Spinal cord (tissue), 10 donors: ENCODE measurements at regions not wholly inside any gene's neighbourhood (a gene's known extent, or its start where the extent isn't known, plus 50 kb on each side); places are given as distances from the start of the nearest gene placed in this dataset. TPM values are rescaled to one million over a fixed set of nuclear protein-coding genes. Genes with fewer than 3 reads are reported as not detected.

Experiments
- DNase-seq, 6 donors: peaks; one replicate each; pipeline versions ENCODE4 v3.0.0 to v3.0.0-alpha.2; 2013 to 2015; ENCODE audit warnings: low spot score in 6 of 6, low read depth in 4 of 6
- H3K27ac ChIP-seq: one replicate; pipeline ENCODE4 v1.5.1; 2013; ENCODE audit warnings: low read depth, low read length, control low read depth
- H3K27me3 ChIP-seq: one replicate; pipeline ENCODE4 v1.6.1; 2013; ENCODE audit warnings: low read length; ENCODE audit not compliant: control insufficient read depth, insufficient read depth
- H3K36me3 ChIP-seq: one replicate; pipeline ENCODE4 v1.6.1; 2013; ENCODE audit warnings: low read length; ENCODE audit not compliant: control insufficient read depth, insufficient read depth
- H3K4me1 ChIP-seq: one replicate; pipeline ENCODE4 v1.6.1; 2013; ENCODE audit warnings: low read length; ENCODE audit not compliant: control insufficient read depth, insufficient read depth
- H3K4me3 ChIP-seq: one replicate; pipeline ENCODE4 v1.5.1; 2013; ENCODE audit warnings: low read depth, low read length, control low read depth
- H3K9me3 ChIP-seq: one replicate; pipeline ENCODE4 v1.6.1; 2013; ENCODE audit warnings: low read length; ENCODE audit not compliant: control insufficient read depth, insufficient read depth
- WGBS: methylation state at CpG from one replicate; pipeline ENCODE4 v1.1.5; 2013; ENCODE audit warnings: missing lambda C conversion rate; ENCODE audit not compliant: insufficient coverage; 5-methylcytosine and 5-hydroxymethylcytosine counted together
- small RNA-seq: library from RNA; depleted of rRNA; stranded (forward); fragments of <200 nt; gene quantifications from one replicate; pipeline ENCODE3, GENCODE V24; 2014; ENCODE audit warnings: low replicate concordance
- donor health status: healthy.

DNA sequence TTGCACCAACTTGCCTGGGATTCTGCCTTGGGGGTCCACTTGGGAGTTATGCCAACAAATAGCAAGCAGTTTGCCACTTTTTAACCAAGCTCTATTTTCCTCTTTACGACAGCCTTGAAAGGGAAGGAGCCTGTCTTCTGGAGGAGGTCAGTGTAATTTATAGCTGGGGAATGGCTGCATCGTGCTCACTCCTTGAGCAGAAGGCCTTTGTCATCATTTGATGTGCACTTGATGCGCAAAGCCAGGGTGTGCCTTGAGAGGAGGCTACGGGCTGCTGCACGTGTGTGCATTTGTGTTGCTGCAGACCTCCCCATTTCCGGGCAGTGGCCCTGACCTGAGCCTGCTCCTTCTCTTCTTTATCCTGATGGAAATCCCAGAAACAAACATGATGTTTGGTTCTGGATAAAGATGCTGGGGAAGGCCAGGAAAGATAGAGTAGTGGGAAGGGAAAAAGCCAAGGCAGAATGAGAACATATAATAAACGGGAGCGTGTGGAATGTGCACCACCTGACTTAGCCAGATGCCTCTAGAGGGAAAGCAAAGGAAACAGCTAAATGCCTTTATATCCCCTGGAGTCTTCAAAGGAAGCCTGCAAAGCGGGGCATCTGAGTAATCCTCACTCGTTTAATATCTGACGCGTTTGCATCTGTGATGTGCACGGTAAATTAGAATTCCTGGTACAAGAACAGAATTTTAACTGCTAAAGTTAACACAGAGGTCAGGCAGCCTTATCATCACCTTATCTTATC is 68.3 kb upstream of the ZNF521 start:
- H3K36me3 ChIP-seq: no peaks in the 10 kb centered on the region
- H3K4me1 ChIP-seq: peaks cover 5% of the 10 kb centered on the region
- no peaks in the 10 kb centered on the region for H3K27me3 ChIP-seq
- H3K9me3 ChIP-seq: no peaks in the 10 kb centered on the region
- no peak overlapping the region for H3K27ac ChIP-seq
- WGBS: 29% methylated on average over 6 of the region's 13 CpGs
- peak in 2 of 6 donors; percentile 4 to 60 for DNase-seq
- no peak overlapping the region for H3K4me3 ChIP-seq

DNA sequence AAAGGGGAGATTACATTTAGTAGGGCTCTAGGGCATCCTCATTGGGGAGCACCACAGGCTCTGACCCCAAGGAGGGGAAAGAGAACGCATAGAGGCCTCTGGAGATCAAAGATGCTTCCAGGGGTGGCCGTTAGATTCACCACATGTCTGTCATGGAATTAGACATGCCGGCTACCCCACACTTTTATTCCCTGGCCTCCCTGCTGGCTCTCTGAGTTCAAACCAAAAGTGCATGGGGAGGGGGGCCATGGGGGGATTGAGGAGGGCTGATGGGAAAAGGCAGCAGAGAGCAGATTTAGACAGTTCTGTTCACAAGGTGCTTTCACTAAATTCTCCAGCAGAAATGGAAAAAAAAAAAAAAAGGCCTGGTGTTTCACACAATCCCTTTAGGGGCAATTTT is 64.4 kb upstream of the ZNF521 start:
- no CpG with 5 or more reads among the region's 3 CpGs for WGBS
- H3K9me3 ChIP-seq: no peaks in the 10 kb centered on the region
- H3K27me3 ChIP-seq: no peaks in the 10 kb centered on the region
- no peak for DNase-seq
- peaks cover 5% of the 10 kb centered on the region for H3K4me1 ChIP-seq
- no peaks in the 10 kb centered on the region for H3K36me3 ChIP-seq
- H3K4me3 ChIP-seq: no peak overlapping the region
- H3K27ac ChIP-seq: no peak overlapping the region

DNA sequence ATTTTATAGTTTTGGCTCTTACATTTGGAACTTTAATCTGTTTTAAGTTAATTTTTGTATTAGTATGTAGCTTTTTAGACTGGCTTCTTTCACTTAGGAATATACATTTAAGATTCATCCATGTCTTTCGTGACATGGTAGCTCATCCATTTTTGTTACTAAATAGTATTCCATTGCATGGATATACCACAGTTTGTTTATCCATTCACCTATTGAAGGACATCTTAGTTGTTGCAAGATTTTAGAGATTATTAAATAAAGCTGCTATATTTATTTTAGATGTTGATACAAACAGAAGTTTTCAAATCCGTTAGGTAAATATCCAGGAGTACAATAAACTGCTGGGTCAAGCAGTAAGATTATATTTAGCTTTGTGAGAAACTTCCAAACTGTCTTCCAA is 58.0 kb upstream of the ZNF521 start:
- Histone ChIP-seq H3K9me3 (no peaks in the 10 kb centered on the region), H3K27ac (no peak overlapping the region), H3K36me3 (no peaks in the 10 kb centered on the region), H3K4me1 (no peaks in the 10 kb centered on the region), H3K27me3 (no peaks in the 10 kb centered on the region), H3K4me3 (no peak overlapping the region)
- DNase-seq: no peak
- no CpG with 5 or more reads among the region's 2 CpGs for WGBS

DNA sequence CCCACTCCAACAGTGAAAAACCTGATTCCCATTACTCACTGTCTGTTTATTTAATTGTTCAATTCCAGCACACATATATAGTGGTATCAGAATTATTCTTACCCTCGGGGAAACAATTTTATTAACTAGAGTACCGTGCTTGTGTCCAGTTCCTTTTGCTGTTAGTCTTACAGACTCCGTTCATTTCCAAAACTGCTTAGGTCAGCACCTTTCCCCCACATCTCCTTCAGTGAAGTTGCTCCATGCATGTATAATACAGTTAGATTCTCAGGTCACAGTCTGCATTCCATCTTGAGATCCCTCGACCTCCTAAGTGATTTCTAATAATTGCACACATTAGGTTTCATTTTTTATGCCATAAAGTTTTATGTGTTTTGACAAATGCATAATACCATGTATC is 56.3 kb upstream of the ZNF521 start:
- H3K9me3 ChIP-seq: no peaks in the 10 kb centered on the region
- H3K27ac ChIP-seq: no peak overlapping the region
- H3K27me3 ChIP-seq: no peaks in the 10 kb centered on the region
- no peak overlapping the region for H3K4me3 ChIP-seq
- DNase-seq: no peak
- no CpG with 5 or more reads among the region's 4 CpGs for WGBS
- H3K4me1 ChIP-seq: no peaks in the 10 kb centered on the region
- no peaks in the 10 kb centered on the region for H3K36me3 ChIP-seq

Small RNA genes lying in the stretch of these regions (small RNA-seq; reads per million reads assigned to genes)
- gene AC027229.1 (not detected), gene RN7SL97P (0.16 reads per million)
